Effector memory CD4-positive, alpha-beta T cell (primary cell): ENCODE measurements at regions not wholly inside any gene's neighbourhood (a gene's known extent, or its start where the extent isn't known, plus 50 kb on each side); places are given as distances from the start of the nearest gene placed in this dataset.

Experiments used
- DNase-seq, 3 donors: peaks; one replicate each; pipeline ENCODE4 v3.0.0-alpha.2; 2020
- H3K27ac ChIP-seq: 2 replicates; pipeline ENCODE4 v1.7.0; 2013; ENCODE audit warnings: mild to moderate bottlenecking, low read length, moderate library complexity; ENCODE audit not compliant: insufficient read depth, poor library complexity, severe bottlenecking
- H3K27me3 ChIP-seq: replicated peaks from 2 replicates; pipeline ENCODE4 v1.7.0; 2013; ENCODE audit warnings: mild to moderate bottlenecking, low read length; ENCODE audit not compliant: insufficient read depth, control insufficient read depth, poor library complexity, severe bottlenecking
- H3K36me3 ChIP-seq: 2 replicates; pipeline ENCODE4 v1.7.0; 2013; ENCODE audit warnings: mild to moderate bottlenecking, low read length, moderate library complexity; ENCODE audit not compliant: control insufficient read depth, insufficient read depth
- H3K4me1 ChIP-seq: 2 replicates; pipeline ENCODE4 v1.7.0; 2013; ENCODE audit warnings: low read length, mild to moderate bottlenecking; ENCODE audit not compliant: control insufficient read depth, insufficient read depth, poor library complexity, severe bottlenecking
- H3K4me3 ChIP-seq: 2 replicates; pipeline ENCODE4 v1.7.0; 2013; ENCODE audit warnings: low read length, low read depth, mild to moderate bottlenecking; ENCODE audit not compliant: insufficient read depth, poor library complexity, severe bottlenecking
- H3K9me3 ChIP-seq: 2 replicates; pipeline ENCODE4 v1.7.0; 2013; ENCODE audit warnings: mild to moderate bottlenecking, low read length, moderate library complexity; ENCODE audit not compliant: control insufficient read depth

- H3K4me1 ChIP-seq, result no peaks in the 10 kb centered on the region
- no peak overlapping the region for H3K4me3 ChIP-seq
- no peak for DNase-seq
- H3K36me3 ChIP-seq, result no peaks in the 10 kb centered on the region
- no peaks in the 10 kb centered on the region for H3K27me3 ChIP-seq
- H3K9me3 ChIP-seq, result no peaks in the 10 kb centered on the region
- H3K27ac ChIP-seq, result no peak overlapping the region
These were observed 242.5 kb downstream of the SEC61B start for GRCh38 chr9:99464568-99464967.

- no peak for DNase-seq
- no peak overlapping the region for H3K4me3 ChIP-seq
These were observed 243.3 kb downstream of the SEC61B start for GRCh38 chr9:99465231-99465907.

GRCh38 chr9:99466104-99466503 is 244.0 kb downstream of the SEC61B start:
- Histone ChIP-seq H3K9me3 (no peaks in the 10 kb centered on the region), H3K36me3 (no peaks in the 10 kb centered on the region), H3K4me3 (no peak overlapping the region), H3K27me3 (peaks cover 3% of the 10 kb centered on the region), H3K27ac (no peak overlapping the region), H3K4me1 (no peaks in the 10 kb centered on the region)
- DNase-seq, result no peak

More at GRCh38 chr9:99465231-99465907, 243.3 kb downstream of the SEC61B start:
- Histone ChIP-seq H3K9me3 (no peaks in the 10 kb centered on the region), H3K27me3 (peaks cover 3% of the 10 kb centered on the region), H3K27ac (no peak overlapping the region), H3K36me3 (no peaks in the 10 kb centered on the region), H3K4me1 (no peaks in the 10 kb centered on the region)

GRCh38 chr9:99466781-99467180 is 244.7 kb downstream of the SEC61B start:
- H3K9me3 ChIP-seq, result no peaks in the 10 kb centered on the region
- peaks cover 3% of the 10 kb centered on the region for H3K27me3 ChIP-seq
- H3K4me1 ChIP-seq, result no peaks in the 10 kb centered on the region
- H3K36me3 ChIP-seq, result no peaks in the 10 kb centered on the region
- no peak overlapping the region for H3K27ac ChIP-seq
- no peak overlapping the region for H3K4me3 ChIP-seq
- DNase-seq, result no peak

DNA sequence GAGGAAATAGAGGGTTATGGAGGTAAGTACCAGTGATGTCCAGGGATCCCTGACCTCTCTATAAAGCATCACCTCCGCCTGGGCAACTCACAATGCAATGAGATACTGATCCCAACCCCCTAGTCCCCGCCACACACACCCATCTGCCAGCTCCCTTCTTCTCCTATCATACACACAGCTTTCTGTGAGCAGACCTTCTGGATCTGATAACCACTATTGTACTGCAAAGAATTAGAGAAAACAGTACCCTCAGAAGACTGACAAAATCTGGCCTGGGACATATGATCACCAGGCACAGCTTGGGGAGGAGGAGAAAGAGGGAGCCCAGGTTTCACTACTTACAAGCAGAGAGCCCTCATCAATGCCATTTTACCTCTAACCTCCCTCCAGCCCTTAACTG is 249.0 kb downstream of the SEC61B start:
- Histone ChIP-seq H3K27ac (no peak overlapping the region), H3K4me3 (no peak overlapping the region), H3K4me1 (no peaks in the 10 kb centered on the region), H3K27me3 (peaks cover 3% of the 10 kb centered on the region), H3K36me3 (no peaks in the 10 kb centered on the region), H3K9me3 (no peaks in the 10 kb centered on the region)
- DNase-seq, result no peak

GRCh38 chr9:99472240-99472915 is 250.3 kb downstream of the SEC61B start:
- Histone ChIP-seq H3K4me1 (no peaks in the 10 kb centered on the region), H3K4me3 (no peak overlapping the region), H3K27me3 (peaks cover 3% of the 10 kb centered on the region), H3K27ac (no peak overlapping the region), H3K9me3 (no peaks in the 10 kb centered on the region), H3K36me3 (no peaks in the 10 kb centered on the region)
- DNase-seq, result no peak

DNA sequence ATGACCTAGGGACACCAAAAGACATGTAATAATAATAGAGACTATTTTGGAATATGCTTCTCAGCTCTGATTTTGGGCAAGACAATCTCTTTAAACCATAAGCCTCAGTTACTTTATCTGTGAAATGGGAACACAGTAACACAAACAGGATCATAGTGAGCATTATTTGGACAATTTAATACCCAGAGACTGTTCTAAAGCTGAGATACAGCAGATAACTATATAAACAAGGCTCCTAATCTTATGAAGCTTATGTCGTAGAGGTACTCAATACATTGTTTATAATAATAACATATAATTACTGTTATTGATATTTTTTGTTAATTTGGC is 250.8 kb downstream of the SEC61B start:
- H3K27me3 ChIP-seq, result peaks cover 3% of the 10 kb centered on the region
- no peaks in the 10 kb centered on the region for H3K36me3 ChIP-seq
- H3K4me1 ChIP-seq, result no peaks in the 10 kb centered on the region
- no peaks in the 10 kb centered on the region for H3K9me3 ChIP-seq
- H3K27ac ChIP-seq, result no peak overlapping the region
- DNase-seq, result no peak
- H3K4me3 ChIP-seq, result no peak overlapping the region

GRCh38 chr9:99474186-99474585 is 252.1 kb downstream of the SEC61B start:
- Histone ChIP-seq H3K4me1 (no peaks in the 10 kb centered on the region), H3K27me3 (peaks cover 3% of the 10 kb centered on the region), H3K9me3 (no peaks in the 10 kb centered on the region), H3K36me3 (no peaks in the 10 kb centered on the region), H3K4me3 (no peak overlapping the region), H3K27ac (no peak overlapping the region)
- no peak for DNase-seq

GRCh38 chr9:99475401-99476065 is 253.5 kb downstream of the SEC61B start:
- no peaks in the 10 kb centered on the region for H3K27me3 ChIP-seq
- DNase-seq, result no peak

GRCh38 chr9:99478469-99479027 is 256.5 kb downstream of the SEC61B start:
- Histone ChIP-seq H3K4me1 (no peaks in the 10 kb centered on the region), H3K27ac (no peak overlapping the region), H3K27me3 (no peaks in the 10 kb centered on the region), H3K36me3 (no peaks in the 10 kb centered on the region), H3K4me3 (no peak overlapping the region), H3K9me3 (no peaks in the 10 kb centered on the region)
- no peak for DNase-seq

More at GRCh38 chr9:99475401-99476065, 253.5 kb downstream of the SEC61B start:
- no peaks in the 10 kb centered on the region for H3K9me3 ChIP-seq
- H3K4me1 ChIP-seq, result no peaks in the 10 kb centered on the region
- H3K27ac ChIP-seq, result no peak overlapping the region
- H3K4me3 ChIP-seq, result no peak overlapping the region
- H3K36me3 ChIP-seq, result no peaks in the 10 kb centered on the region
